ENCODE measurements at regions not wholly inside any gene's neighbourhood (a gene's known extent, or its start where the extent isn't known, plus 50 kb on each side); places are given as distances from the start of the nearest gene placed in this dataset.

- Histone ChIP-seq H2AFZ (ENCODE audit: low read length) (no peak overlapping the region), H3K4me2 (ENCODE audit: insufficient read depth, insufficient read length, low read length) (no peak overlapping the region), H3K23ac (ENCODE audit: insufficient read length, low read depth, low read length) (no peak overlapping the region), H3K27me3 (ENCODE audit: insufficient read depth, low read length) (no peaks in the 10 kb centered on the region), H3T11ph (ENCODE audit: low read length) (no peak overlapping the region), H3K9ac (ENCODE audit: extremely low read depth, insufficient read length, low read length) (no peak overlapping the region), H3K79me1 (ENCODE audit: insufficient read depth, low read depth, low read length, poor library complexity, severe bottlenecking) (no peaks in the 10 kb centered on the region), H2BK120ac (ENCODE audit: low read depth, low read length, poor library complexity, severe bottlenecking) (no peak overlapping the region), H3K79me2 (ENCODE audit: insufficient read depth, low read length) (no peaks in the 10 kb centered on the region), H4K91ac (ENCODE audit: insufficient read length, low read depth, low read length) (no peak overlapping the region), H3K56ac (ENCODE audit: insufficient read length, low read depth, low read length) (no peak overlapping the region), H3K9me3 (ENCODE audit: control insufficient read depth, low read depth, low read length) (no peaks in the 10 kb centered on the region), H2BK12ac (ENCODE audit: insufficient read length, low read depth, low read length) (no peak overlapping the region), H3K4ac (ENCODE audit: low read depth, low read length) (no peak overlapping the region), H3K14ac (ENCODE audit: insufficient read depth, low read length) (no peak overlapping the region), H4K5ac (ENCODE audit: insufficient read length, low read depth, low read length) (no peak overlapping the region), H3K18ac (ENCODE audit: insufficient read length, low read depth, low read length) (no peak overlapping the region), H4K20me1 (ENCODE audit: control insufficient read depth, insufficient read depth, insufficient read length) (no peaks in the 10 kb centered on the region), H2AK5ac (ENCODE audit: insufficient read length, low read length) (no peak overlapping the region), H3K23me2 (ENCODE audit: insufficient read length, low read depth, low read length, poor library complexity, severe bottlenecking) (no peaks in the 10 kb centered on the region), H3K27ac (ENCODE audit: insufficient read length, low read depth, low read length) (no peak overlapping the region), H2BK20ac (ENCODE audit: low read depth, low read length, poor library complexity, severe bottlenecking) (no peak overlapping the region), H4K8ac (replicated peaks; ENCODE audit: insufficient read length, low read depth, low read length) (no peak overlapping the region), H3K4me1 (ENCODE audit: insufficient read depth, low read length) (no peaks in the 10 kb centered on the region), H2BK5ac (ENCODE audit: insufficient read length, low read length) (no peak overlapping the region), H2BK15ac (ENCODE audit: low read depth, low read length) (no peak overlapping the region)
- Mint-ChIP-seq H3K4me1 (peaks cover 6% of the 10 kb centered on the region in 2 experiments), H3K9me3 (no peaks in the 10 kb centered on the region), H3K27ac (no peak overlapping the region), H3K27me3 (ENCODE audit: low read depth) (no peaks in the 10 kb centered on the region), H3K4me3 (no peak overlapping the region), H3K36me3 (ENCODE audit: insufficient read depth in 1 of 3, low read depth in 3 of 3) (no peaks in the 10 kb centered on the region)
- no peak for TF ChIP-seq CTCF (conservative IDR thresholded peaks at IDR 0.05)
- DNase-seq: no peak
- no CpG with 5 or more reads among the region's 2 CpGs for WGBS (ENCODE audit: extremely low coverage, insufficient read length, low lambda C conversion rate)
Measured at GRCh38 chr11:95661162-95661561, 128.4 kb downstream of the FAM76B start.
